HG02623 (cell line): ENCODE measurements at regions not wholly inside any gene's neighbourhood (a gene's known extent, or its start where the extent isn't known, plus 50 kb on each side); places are given as distances from the start of the nearest gene placed in this dataset.

ENCODE experiments used
- ATAC-seq: cut with Tn5 transposase; IDR thresholded peaks from one replicate; pipeline ENCODE4 v1.9.1; 2021; ENCODE audit warnings: moderate library complexity; ENCODE audit not compliant: unreplicated experiment

- ATAC-seq = no peak
Observed at GRCh38 chr2:150983314-150983897, 278.3 kb downstream of the RBM43 start.

GRCh38 chr2:150981826-150982225 is 279.8 kb downstream of the RBM43 start:
- ATAC-seq = no peak

GRCh38 chr2:150978053-150978452 is 283.6 kb downstream of the RBM43 start:
- no peak for ATAC-seq

GRCh38 chr2:150977296-150977695 is 284.4 kb downstream of the RBM43 start:
- no peak for ATAC-seq

- no peak for ATAC-seq
Observed at GRCh38 chr2:150976604-150977003, 285.1 kb downstream of the RBM43 start.

- no peak for ATAC-seq
Observed at GRCh38 chr2:150974864-150975263, 286.8 kb downstream of the RBM43 start.

- ATAC-seq = no peak
Observed at GRCh38 chr2:150974234-150974633, 287.4 kb downstream of the RBM43 start.

GRCh38 chr2:150971910-150972309 is 289.8 kb downstream of the RBM43 start:
- ATAC-seq = no peak

- ATAC-seq = no peak
Observed at GRCh38 chr2:150963336-150963735, 298.3 kb downstream of the RBM43 start.

GRCh38 chr2:150955231-150955630 is 306.4 kb downstream of the RBM43 start:
- ATAC-seq = no peak

- ATAC-seq = no peak
Observed at GRCh38 chr2:150946831-150947230, 314.8 kb downstream of the RBM43 start.

GRCh38 chr2:150944315-150944714 is 317.3 kb downstream of the RBM43 start:
- ATAC-seq = peak; percentile 52

GRCh38 chr2:150939087-150939486 is 322.6 kb downstream of the RBM43 start:
- ATAC-seq = no peak

GRCh38 chr2:150938527-150938926 is 323.1 kb downstream of the RBM43 start:
- no peak for ATAC-seq

GRCh38 chr2:150937030-150937429 is 324.6 kb downstream of the RBM43 start:
- no peak for ATAC-seq

GRCh38 chr2:150931451-150931850 is 330.2 kb downstream of the RBM43 start:
- no peak for ATAC-seq

- no peak for ATAC-seq
Observed at GRCh38 chr2:150925611-150926010, 336.1 kb downstream of the RBM43 start.

GRCh38 chr2:150924878-150925277 is 336.8 kb downstream of the RBM43 start:
- no peak for ATAC-seq

- ATAC-seq = no peak
Observed at GRCh38 chr2:150919901-150920300, 341.8 kb downstream of the RBM43 start.

GRCh38 chr2:150917961-150918713 is 343.5 kb downstream of the RBM43 start:
- no peak for ATAC-seq

- ATAC-seq = no peak
Observed at GRCh38 chr2:150916467-150917396, 344.9 kb downstream of the RBM43 start.
